ENCODE measurements at regions not wholly inside any gene's neighbourhood (a gene's known extent, or its start where the extent isn't known, plus 50 kb on each side); places are given as distances from the start of the nearest gene placed in this dataset.

DNA sequence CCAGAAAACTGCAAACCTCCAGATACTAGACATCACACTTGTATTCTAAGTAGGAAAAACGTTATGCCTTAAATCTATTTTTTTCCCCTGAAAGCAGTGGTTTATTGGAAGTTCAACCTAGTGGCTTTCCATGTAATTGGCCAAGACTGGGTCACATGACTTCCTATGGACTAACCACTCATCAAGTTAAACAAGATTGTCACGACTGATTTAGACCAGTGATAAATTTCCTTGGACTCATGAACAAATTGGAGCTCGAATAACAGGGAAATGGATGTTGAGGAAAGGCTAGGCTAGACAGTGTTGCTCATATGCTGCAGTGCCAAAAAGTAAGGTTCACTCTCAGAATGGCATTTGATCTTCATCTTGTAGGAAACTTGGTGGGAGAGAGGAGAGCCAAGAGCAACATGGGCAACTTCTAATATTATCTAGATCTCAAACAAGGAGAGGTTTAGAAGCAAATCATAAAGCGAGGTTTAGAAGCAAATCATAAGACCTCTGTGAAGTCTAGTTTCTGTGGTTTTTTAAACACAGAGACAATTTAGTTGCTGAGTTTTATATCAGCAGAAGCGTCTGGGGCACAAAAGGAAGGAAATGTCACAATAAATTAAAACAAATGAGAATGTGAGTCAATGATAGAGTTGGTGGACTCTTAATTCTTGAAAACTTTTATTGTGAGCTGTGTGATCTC, 165.6 kb upstream of the BOD1L1 start:
- Histone ChIP-seq H3K36me3 (replicated peaks in 1 of 2) (no peaks in the 10 kb centered on the region), H3K27me3 (no peaks in the 10 kb centered on the region), H3K4me1 (replicated peaks in 1 of 2) (no peaks in the 10 kb centered on the region), H3K27ac (no peak overlapping the region), H3K4me3 (no peak overlapping the region), H3K9me3 (replicated peaks in 1 of 3) (no peaks in the 10 kb centered on the region)
- no peak for TF ChIP-seq POLR2A (IDR thresholded peaks at IDR 0.05)
- TF ChIP-seq, protein P1, sequence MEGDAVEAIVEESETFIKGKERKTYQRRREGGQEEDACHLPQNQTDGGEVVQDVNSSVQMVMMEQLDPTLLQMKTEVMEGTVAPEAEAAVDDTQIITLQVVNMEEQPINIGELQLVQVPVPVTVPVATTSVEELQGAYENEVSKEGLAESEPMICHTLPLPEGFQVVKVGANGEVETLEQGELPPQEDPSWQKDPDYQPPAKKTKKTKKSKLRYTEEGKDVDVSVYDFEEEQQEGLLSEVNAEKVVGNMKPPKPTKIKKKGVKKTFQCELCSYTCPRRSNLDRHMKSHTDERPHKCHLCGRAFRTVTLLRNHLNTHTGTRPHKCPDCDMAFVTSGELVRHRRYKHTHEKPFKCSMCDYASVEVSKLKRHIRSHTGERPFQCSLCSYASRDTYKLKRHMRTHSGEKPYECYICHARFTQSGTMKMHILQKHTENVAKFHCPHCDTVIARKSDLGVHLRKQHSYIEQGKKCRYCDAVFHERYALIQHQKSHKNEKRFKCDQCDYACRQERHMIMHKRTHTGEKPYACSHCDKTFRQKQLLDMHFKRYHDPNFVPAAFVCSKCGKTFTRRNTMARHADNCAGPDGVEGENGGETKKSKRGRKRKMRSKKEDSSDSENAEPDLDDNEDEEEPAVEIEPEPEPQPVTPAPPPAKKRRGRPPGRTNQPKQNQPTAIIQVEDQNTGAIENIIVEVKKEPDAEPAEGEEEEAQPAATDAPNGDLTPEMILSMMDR (IDR thresholded peaks at IDR 0.05) = no peak
- 27 to 52% (median 42%) methylated on average over 5 of the region's 5 CpGs for WGBS, 4 donors
- DNase-seq = no peak
- intact Hi-C loops (cut with DNase I) = no loop called here

DNA sequence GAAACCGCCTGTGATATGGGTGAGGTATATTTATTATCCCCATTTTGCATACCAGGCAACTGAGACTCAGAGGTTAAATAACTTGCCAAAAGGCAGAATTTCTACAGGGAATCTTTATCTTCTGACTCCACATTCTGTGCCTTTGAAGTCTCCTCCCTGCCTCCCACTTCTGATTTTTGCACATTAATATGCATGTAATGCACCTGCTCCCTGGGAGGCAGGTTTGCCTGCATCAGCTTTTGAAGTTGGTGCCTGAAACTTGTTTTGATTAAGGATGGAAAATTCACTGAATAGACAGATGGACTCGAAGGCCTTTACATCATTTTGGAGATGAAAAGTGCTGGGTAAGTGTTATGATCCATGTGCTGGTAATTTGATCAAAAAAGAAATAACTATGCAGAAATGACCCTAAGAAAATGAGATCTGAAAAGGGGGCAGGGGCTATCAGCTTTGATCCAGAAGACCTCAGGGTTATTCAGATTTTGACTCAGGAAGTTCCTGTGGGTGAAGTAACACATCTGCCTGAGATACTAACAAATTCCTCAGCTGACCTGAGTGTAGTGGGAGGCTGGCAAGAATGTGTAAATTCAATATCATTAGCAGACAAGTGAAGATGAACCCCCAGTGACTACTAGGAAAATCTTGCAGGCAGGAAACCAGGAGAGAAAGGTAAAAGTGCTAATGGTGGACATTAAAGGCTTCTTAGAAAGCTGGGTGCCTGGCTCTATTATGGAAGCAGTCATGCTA, 167.5 kb upstream of the BOD1L1 start:
- no peak overlapping the region for H3K27ac ChIP-seq
- TF ChIP-seq, protein P1 (IDR thresholded peaks at IDR 0.05) = no peak
- TF ChIP-seq POLR2A (IDR thresholded peaks at IDR 0.05) = no peak
- intact Hi-C loops (cut with DNase I) = no loop called here
- H3K9me3 ChIP-seq (replicated peaks in 1 of 3) = no peaks in the 10 kb centered on the region
- H3K4me1 ChIP-seq (replicated peaks in 1 of 2) = no peaks in the 10 kb centered on the region
- H3K4me3 ChIP-seq = no peak overlapping the region
- no peak for DNase-seq
- WGBS, 4 donors = 69 to 85% (median 80%) methylated on average over 2 of the region's 2 CpGs
- H3K36me3 ChIP-seq (replicated peaks in 1 of 2) = no peaks in the 10 kb centered on the region
- no peaks in the 10 kb centered on the region for H3K27me3 ChIP-seq

DNA sequence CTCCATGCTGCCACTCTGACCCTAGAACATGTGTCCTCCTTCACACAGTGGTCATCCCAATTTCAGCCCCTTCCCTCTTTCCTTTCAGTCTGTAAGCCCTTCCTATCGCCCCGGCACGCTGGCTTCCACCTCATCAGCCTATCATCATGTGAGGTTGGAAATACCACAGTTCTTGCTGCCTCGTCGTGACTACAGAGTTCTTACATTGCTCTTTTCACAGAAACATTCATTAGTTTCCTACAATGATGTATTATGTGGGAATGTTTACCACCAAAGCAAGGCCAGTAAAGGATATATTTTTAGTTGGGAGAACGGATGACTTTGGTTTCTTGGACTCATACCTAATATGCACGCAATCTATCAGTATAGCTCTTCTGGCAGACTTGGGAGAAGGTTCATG, 169.5 kb upstream of the BOD1L1 start:
- H3K9me3 ChIP-seq (replicated peaks in 1 of 3) = no peaks in the 10 kb centered on the region
- H3K4me3 ChIP-seq = no peak overlapping the region
- H3K27me3 ChIP-seq = no peaks in the 10 kb centered on the region
- TF ChIP-seq POLR2A (IDR thresholded peaks at IDR 0.05) = no peak
- TF ChIP-seq, protein P1 (IDR thresholded peaks at IDR 0.05) = no peak
- DNase-seq = no peak
- H3K36me3 ChIP-seq (replicated peaks in 1 of 2) = no peaks in the 10 kb centered on the region
- no peak overlapping the region for H3K27ac ChIP-seq
- intact Hi-C loops (cut with DNase I) = no loop called here
- WGBS, 4 donors = 84 to 94% (median 89%) methylated on average over 7 of the region's 7 CpGs
- no peaks in the 10 kb centered on the region for H3K4me1 ChIP-seq (replicated peaks in 1 of 2)

DNA sequence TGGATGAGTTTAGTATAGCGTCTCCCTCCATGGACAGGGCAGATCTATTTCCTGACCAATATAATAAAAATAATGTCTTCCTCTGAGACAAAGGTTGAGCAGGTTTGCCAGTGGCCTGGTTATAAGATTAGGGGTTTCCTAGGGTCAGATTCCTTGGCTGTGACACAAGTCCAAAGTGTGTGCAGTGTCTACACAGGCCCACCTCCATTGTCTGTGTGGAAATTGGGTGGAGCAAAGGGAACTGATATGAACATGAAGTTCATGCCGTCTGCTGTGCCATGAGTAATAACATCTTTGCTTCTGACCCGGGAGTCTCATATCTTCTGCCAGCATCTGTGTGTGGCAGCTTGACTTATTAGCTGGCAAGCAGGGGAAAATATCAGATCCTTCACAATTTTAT, 187.7 kb upstream of the BOD1L1 start:
- Histone ChIP-seq H3K36me3 (replicated peaks in 1 of 2) (no peaks in the 10 kb centered on the region), H3K27me3 (no peaks in the 10 kb centered on the region), H3K4me1 (replicated peaks in 1 of 2) (no peaks in the 10 kb centered on the region), H3K4me3 (no peak overlapping the region), H3K9me3 (replicated peaks in 1 of 3) (no peaks in the 10 kb centered on the region), H3K27ac (no peak overlapping the region)
- 72 to 86% (median 78%) methylated on average over 3 of the region's 3 CpGs for WGBS, 4 donors
- DNase-seq = no peak
- TF ChIP-seq POLR2A (IDR thresholded peaks at IDR 0.05) = no peak
- TF ChIP-seq, protein P1 (IDR thresholded peaks at IDR 0.05) = no peak
- intact Hi-C loops (cut with DNase I) = no loop called here

Measured in adrenal gland (tissue), 9 donors.